ENCODE measurements at regions not wholly inside any gene's neighbourhood (a gene's known extent, or its start where the extent isn't known, plus 50 kb on each side); places are given as distances from the start of the nearest gene placed in this dataset.

- DNase-seq (peak in 1 of 4 donors; percentile 22), ATAC-seq (peak; percentile 53)
- Histone ChIP-seq H3K4me3 (no peak overlapping the region), H3K9me3 (no peaks in the 10 kb centered on the region), H3K27ac (no peak overlapping the region), H3K36me3 (replicated peaks in 1 of 2; ENCODE audit: insufficient read depth in 1 of 2, low read depth in 2 of 2) (no peaks in the 10 kb centered on the region), H3K27me3 (no peaks in the 10 kb centered on the region), H3K4me1 (no peaks in the 10 kb centered on the region)
- intact Hi-C loops (cut with DNase I) = no loop called here
- WGBS, 2 donors = 38 to 45% methylated on average over 6 of the region's 6 CpGs
- TF ChIP-seq POLR2A (IDR thresholded peaks at IDR 0.05) (no peak), CTCF (IDR thresholded peaks at IDR 0.05) (no peak)
Measured at GRCh38 chr16:66036793-66037715, 329.4 kb upstream of the CDH5 start.

- H3K27ac ChIP-seq = no peak overlapping the region
- no peak for DNase-seq
- TF ChIP-seq CTCF (IDR thresholded peaks at IDR 0.05) = no peak
- no peak for TF ChIP-seq POLR2A (IDR thresholded peaks at IDR 0.05)
Measured at GRCh38 chr16:66036184-66036583, 330.3 kb upstream of the CDH5 start.

GRCh38 chr16:66035096-66035495, 331.4 kb upstream of the CDH5 start:
- ATAC-seq (no peak), DNase-seq (no peak)
- TF ChIP-seq POLR2A (IDR thresholded peaks at IDR 0.05) = no peak
- no peak for TF ChIP-seq CTCF (IDR thresholded peaks at IDR 0.05)
- 33 to 57% methylated on average over 2 to 3 of the region's 3 CpGs for WGBS, 2 donors
- Histone ChIP-seq H3K27ac (no peak overlapping the region), H3K36me3 (replicated peaks in 1 of 2; ENCODE audit: insufficient read depth in 1 of 2, low read depth in 2 of 2) (no peaks in the 10 kb centered on the region), H3K4me3 (no peak overlapping the region), H3K4me1 (no peaks in the 10 kb centered on the region), H3K27me3 (no peaks in the 10 kb centered on the region), H3K9me3 (no peaks in the 10 kb centered on the region)
- intact Hi-C loops (cut with DNase I) = no loop called here

More at GRCh38 chr16:66036184-66036583, 330.3 kb upstream of the CDH5 start:
- intact Hi-C loops (cut with DNase I) = no loop called here
- Histone ChIP-seq H3K4me1 (no peaks in the 10 kb centered on the region), H3K27me3 (no peaks in the 10 kb centered on the region), H3K4me3 (no peak overlapping the region), H3K36me3 (replicated peaks in 1 of 2; ENCODE audit: insufficient read depth in 1 of 2, low read depth in 2 of 2) (no peaks in the 10 kb centered on the region), H3K9me3 (no peaks in the 10 kb centered on the region)
- no peak for ATAC-seq
- WGBS, 2 donors = 57 to 61% methylated on average over 7 of the region's 7 CpGs

- no peak for TF ChIP-seq CTCF (IDR thresholded peaks at IDR 0.05)
- no peak for TF ChIP-seq POLR2A (IDR thresholded peaks at IDR 0.05)
- no peak overlapping the region for H3K4me3 ChIP-seq
- WGBS, 2 donors = 53 to 68% methylated on average over 7 of the region's 7 CpGs
- ATAC-seq = no peak
- H3K4me1 ChIP-seq = no peaks in the 10 kb centered on the region
- no peak for DNase-seq
- H3K27ac ChIP-seq = no peak overlapping the region
- H3K36me3 ChIP-seq (replicated peaks in 1 of 2; ENCODE audit: insufficient read depth in 1 of 2, low read depth in 2 of 2) = no peaks in the 10 kb centered on the region
- H3K9me3 ChIP-seq = no peaks in the 10 kb centered on the region
- intact Hi-C loops (cut with DNase I) = no loop called here
- H3K27me3 ChIP-seq = no peaks in the 10 kb centered on the region
Measured at GRCh38 chr16:66032841-66033240, 333.6 kb upstream of the CDH5 start.

GRCh38 chr16:66030036-66030435, 336.5 kb upstream of the CDH5 start:
- Histone ChIP-seq H3K4me3 (no peak overlapping the region), H3K27me3 (no peaks in the 10 kb centered on the region), H3K36me3 (replicated peaks in 1 of 2; ENCODE audit: insufficient read depth in 1 of 2, low read depth in 2 of 2) (no peaks in the 10 kb centered on the region), H3K27ac (no peak overlapping the region), H3K9me3 (no peaks in the 10 kb centered on the region), H3K4me1 (no peaks in the 10 kb centered on the region)
- WGBS, 2 donors = 59 to 63% methylated on average over 4 of the region's 4 CpGs
- intact Hi-C loops (cut with DNase I) = no loop called here
- no peak for ATAC-seq
- TF ChIP-seq POLR2A (IDR thresholded peaks at IDR 0.05) (no peak), CTCF (IDR thresholded peaks at IDR 0.05) (no peak)
- DNase-seq = no peak
